Stomach (tissue), 4 donors: ENCODE measurements at regions not wholly inside any gene's neighbourhood (a gene's known extent, or its start where the extent isn't known, plus 50 kb on each side); places are given as distances from the start of the nearest gene placed in this dataset.

ENCODE experiments used
- POLR2A ChIP-seq, 4 donors: fragments of 450-650 bp; IDR thresholded peaks; one replicate each; pipeline ENCODE4 v1.6.1; 2016; ENCODE audit warnings: antibody characterized with exemption in 4 of 4, control low read depth in 2 of 4, mild to moderate bottlenecking in 1 of 4, moderate library complexity in 1 of 4
- POLR2AphosphoS5 ChIP-seq, 3 donors: sonication (generic); formaldehyde crosslinking; IDR thresholded peaks; one replicate each; pipeline ENCODE4 v1.6.1; 2016; ENCODE audit warnings: antibody characterized with exemption in 3 of 3
- TF ChIP-seq, protein P1 (sequence below), 7 experiments: fragments of 450-650 bp in 4 of 7; fragments of 200-600 bp in 3 of 7; sonication (generic) in 3 of 7; IDR thresholded peaks; one replicate each; pipeline ENCODE4 v1.5.1; 2016 to 2019; ENCODE audit warnings: antibody characterized with exemption in 7 of 7, control low read depth in 2 of 7, mild to moderate bottlenecking in 1 of 7

DNA sequence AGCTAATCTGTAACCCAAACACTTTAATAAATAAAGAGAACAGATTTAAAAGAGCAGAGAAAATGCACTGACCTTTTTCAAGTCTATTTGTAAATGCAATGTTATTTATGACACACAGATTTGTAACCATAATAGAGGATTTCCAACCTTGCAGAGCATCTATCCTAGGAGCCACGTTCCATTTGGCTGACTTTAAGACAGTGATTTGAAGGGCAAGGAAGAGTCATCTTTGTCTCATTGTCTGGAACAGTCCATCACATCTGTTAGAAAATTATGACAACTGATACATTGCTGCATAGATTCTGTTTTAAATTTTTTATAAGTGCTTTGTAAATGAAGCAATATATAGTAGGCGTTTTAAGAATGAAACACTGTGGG, 90.8 kb upstream of the L3MBTL4 start:
- TF ChIP-seq POLR2AphosphoS5 (IDR thresholded peaks at IDR 0.05) (no peak), POLR2A (IDR thresholded peaks at IDR 0.05) (no peak)
- TF ChIP-seq, protein P1, sequence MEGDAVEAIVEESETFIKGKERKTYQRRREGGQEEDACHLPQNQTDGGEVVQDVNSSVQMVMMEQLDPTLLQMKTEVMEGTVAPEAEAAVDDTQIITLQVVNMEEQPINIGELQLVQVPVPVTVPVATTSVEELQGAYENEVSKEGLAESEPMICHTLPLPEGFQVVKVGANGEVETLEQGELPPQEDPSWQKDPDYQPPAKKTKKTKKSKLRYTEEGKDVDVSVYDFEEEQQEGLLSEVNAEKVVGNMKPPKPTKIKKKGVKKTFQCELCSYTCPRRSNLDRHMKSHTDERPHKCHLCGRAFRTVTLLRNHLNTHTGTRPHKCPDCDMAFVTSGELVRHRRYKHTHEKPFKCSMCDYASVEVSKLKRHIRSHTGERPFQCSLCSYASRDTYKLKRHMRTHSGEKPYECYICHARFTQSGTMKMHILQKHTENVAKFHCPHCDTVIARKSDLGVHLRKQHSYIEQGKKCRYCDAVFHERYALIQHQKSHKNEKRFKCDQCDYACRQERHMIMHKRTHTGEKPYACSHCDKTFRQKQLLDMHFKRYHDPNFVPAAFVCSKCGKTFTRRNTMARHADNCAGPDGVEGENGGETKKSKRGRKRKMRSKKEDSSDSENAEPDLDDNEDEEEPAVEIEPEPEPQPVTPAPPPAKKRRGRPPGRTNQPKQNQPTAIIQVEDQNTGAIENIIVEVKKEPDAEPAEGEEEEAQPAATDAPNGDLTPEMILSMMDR (IDR thresholded peaks at IDR 0.05): no peak
